ENCODE measurements at regions not wholly inside any gene's neighbourhood (a gene's known extent, or its start where the extent isn't known, plus 50 kb on each side); places are given as distances from the start of the nearest gene placed in this dataset.

DNA sequence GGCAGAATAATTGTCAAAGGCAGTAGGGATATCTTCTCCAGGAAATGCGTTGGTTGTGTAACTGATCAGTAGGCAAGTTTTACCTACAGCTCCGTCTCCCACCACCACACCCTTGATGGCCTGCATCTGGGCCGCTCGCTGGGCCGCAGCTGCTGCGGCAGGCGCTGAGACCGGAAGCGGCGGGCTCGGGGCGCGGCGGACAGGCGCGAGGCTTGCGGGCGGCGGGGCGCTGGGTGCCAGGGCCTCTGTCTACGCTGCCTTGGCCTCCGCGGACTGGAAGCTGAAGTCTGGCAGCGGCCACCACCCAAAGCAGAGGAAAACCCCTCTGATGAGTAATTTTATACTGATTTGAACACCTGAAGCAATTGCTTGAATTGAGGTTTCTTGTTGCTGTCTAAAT is 124.2 kb upstream of the ZIC3 start:
- Mint-ChIP-seq H3K27me3 (ENCODE audit: low read depth) (no peaks in the 10 kb centered on the region), H3K4me3 (no peak overlapping the region), H3K4me1 (no peaks in the 10 kb centered on the region), H3K27ac (no peak overlapping the region), H3K9me3 (peaks cover 9% of the 10 kb centered on the region), H3K36me3 (peaks cover 8% of the 10 kb centered on the region; the same call in 1 of the 2 replicates)
- DNase-seq (ENCODE audit: low spot score) (no peak), ATAC-seq (no peak)
- TF ChIP-seq JAZF1 (CRISPR knock-in tag; IDR thresholded peaks at IDR 0.05), result no peak
- TF ChIP-seq ZBTB21 (CRISPR knock-in tag; IDR thresholded peaks at IDR 0.05; ENCODE audit: borderline replicate concordance), result no peak
- no peak for TF ChIP-seq PRRX2 (CRISPR knock-in tag; IDR thresholded peaks at IDR 0.05)
- no peak for TF ChIP-seq GABPB1 (CRISPR knock-in tag; IDR thresholded peaks at IDR 0.05)
- TF ChIP-seq CREB1 (CRISPR knock-in tag; IDR thresholded peaks at IDR 0.05), result no peak
- TF ChIP-seq SMAD4 (CRISPR knock-in tag; IDR thresholded peaks at IDR 0.05), result no peak
- TF ChIP-seq CBFB (CRISPR knock-in tag; IDR thresholded peaks at IDR 0.05; ENCODE audit: low read depth), result no peak
- TF ChIP-seq ESRRA (CRISPR knock-in tag; IDR thresholded peaks at IDR 0.05; ENCODE audit: borderline replicate concordance), result no peak
- TF ChIP-seq ZNF121 (CRISPR knock-in tag; IDR thresholded peaks at IDR 0.05), result no peak
- TF ChIP-seq ZNF317 (CRISPR knock-in tag; IDR thresholded peaks at IDR 0.05; ENCODE audit: borderline replicate concordance, low read depth), result no peak
- TF ChIP-seq ZNF532 (CRISPR knock-in tag; IDR thresholded peaks at IDR 0.05; ENCODE audit: borderline replicate concordance), result no peak
- TF ChIP-seq IRF1 (CRISPR knock-in tag; IDR thresholded peaks at IDR 0.05), result no peak
- TF ChIP-seq, protein P1, sequence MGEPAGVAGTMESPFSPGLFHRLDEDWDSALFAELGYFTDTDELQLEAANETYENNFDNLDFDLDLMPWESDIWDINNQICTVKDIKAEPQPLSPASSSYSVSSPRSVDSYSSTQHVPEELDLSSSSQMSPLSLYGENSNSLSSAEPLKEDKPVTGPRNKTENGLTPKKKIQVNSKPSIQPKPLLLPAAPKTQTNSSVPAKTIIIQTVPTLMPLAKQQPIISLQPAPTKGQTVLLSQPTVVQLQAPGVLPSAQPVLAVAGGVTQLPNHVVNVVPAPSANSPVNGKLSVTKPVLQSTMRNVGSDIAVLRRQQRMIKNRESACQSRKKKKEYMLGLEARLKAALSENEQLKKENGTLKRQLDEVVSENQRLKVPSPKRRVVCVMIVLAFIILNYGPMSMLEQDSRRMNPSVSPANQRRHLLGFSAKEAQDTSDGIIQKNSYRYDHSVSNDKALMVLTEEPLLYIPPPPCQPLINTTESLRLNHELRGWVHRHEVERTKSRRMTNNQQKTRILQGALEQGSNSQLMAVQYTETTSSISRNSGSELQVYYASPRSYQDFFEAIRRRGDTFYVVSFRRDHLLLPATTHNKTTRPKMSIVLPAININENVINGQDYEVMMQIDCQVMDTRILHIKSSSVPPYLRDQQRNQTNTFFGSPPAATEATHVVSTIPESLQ (CRISPR knock-in tag; IDR thresholded peaks at IDR 0.05), result no peak
- TF ChIP-seq, protein P2, sequence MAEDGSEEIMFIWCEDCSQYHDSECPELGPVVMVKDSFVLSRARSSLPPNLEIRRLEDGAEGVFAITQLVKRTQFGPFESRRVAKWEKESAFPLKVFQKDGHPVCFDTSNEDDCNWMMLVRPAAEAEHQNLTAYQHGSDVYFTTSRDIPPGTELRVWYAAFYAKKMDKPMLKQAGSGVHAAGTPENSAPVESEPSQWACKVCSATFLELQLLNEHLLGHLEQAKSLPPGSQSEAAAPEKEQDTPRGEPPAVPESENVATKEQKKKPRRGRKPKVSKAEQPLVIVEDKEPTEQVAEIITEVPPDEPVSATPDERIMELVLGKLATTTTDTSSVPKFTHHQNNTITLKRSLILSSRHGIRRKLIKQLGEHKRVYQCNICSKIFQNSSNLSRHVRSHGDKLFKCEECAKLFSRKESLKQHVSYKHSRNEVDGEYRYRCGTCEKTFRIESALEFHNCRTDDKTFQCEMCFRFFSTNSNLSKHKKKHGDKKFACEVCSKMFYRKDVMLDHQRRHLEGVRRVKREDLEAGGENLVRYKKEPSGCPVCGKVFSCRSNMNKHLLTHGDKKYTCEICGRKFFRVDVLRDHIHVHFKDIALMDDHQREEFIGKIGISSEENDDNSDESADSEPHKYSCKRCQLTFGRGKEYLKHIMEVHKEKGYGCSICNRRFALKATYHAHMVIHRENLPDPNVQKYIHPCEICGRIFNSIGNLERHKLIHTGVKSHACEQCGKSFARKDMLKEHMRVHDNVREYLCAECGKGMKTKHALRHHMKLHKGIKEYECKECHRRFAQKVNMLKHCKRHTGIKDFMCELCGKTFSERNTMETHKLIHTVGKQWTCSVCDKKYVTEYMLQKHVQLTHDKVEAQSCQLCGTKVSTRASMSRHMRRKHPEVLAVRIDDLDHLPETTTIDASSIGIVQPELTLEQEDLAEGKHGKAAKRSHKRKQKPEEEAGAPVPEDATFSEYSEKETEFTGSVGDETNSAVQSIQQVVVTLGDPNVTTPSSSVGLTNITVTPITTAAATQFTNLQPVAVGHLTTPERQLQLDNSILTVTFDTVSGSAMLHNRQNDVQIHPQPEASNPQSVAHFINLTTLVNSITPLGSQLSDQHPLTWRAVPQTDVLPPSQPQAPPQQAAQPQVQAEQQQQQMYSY (CRISPR knock-in tag; IDR thresholded peaks at IDR 0.05), result no peak
- no peak for TF ChIP-seq ZNF232 (CRISPR knock-in tag; IDR thresholded peaks at IDR 0.05)
- TF ChIP-seq GRHL2 (CRISPR knock-in tag; IDR thresholded peaks at IDR 0.05; ENCODE audit: insufficient replicate concordance, severe bottlenecking), result no peak
- TF ChIP-seq ZNF219 (CRISPR knock-in tag; IDR thresholded peaks at IDR 0.05; ENCODE audit: borderline replicate concordance), result no peak
- no peak for TF ChIP-seq ZNF396 (CRISPR knock-in tag; IDR thresholded peaks at IDR 0.05; ENCODE audit: borderline replicate concordance)
- TF ChIP-seq ELF4 (CRISPR knock-in tag; IDR thresholded peaks at IDR 0.05; ENCODE audit: low read depth), result no peak
- ChIA-PET CTCF (no interaction called here), POLR2A (no interaction called here)
